H1 (cell line): ENCODE measurements at regions not wholly inside any gene's neighbourhood (a gene's known extent, or its start where the extent isn't known, plus 50 kb on each side); places are given as distances from the start of the nearest gene placed in this dataset.

Source experiments
- CTCF ChIA-PET: fragments of 300-600 bp; sonication (Branson Sonifier 250); formaldehyde crosslinking; loops from one replicate; lab custom pipeline; 2021; ENCODE audit not compliant: partially characterized antibody; lab: Charles Lee
- POLR2A ChIA-PET: fragments of 300-600 bp; sonication (Branson Sonifier 250); formaldehyde crosslinking; loops from one replicate; lab custom pipeline; 2021; ENCODE audit warnings: inconsistent platforms; ENCODE audit not compliant: partially characterized antibody; lab: Charles Lee
- DNase-seq, 2 experiments: peaks; one replicate each; pipeline versions ENCODE4 v3.0.0 to v3.0.0-alpha.2; 2010 to 2022; ENCODE audit warnings: low spot score in 2 of 2, low read depth in 1 of 2, mixed read lengths in 1 of 2
- FAIRE-seq: peaks from 2 replicates; lab custom pipeline; 2011; peaks lifted over from hg19 to GRCh38; lab: Jason Lieb, UNC
- H2AFZ ChIP-seq: 2 replicates; pipeline ENCODE4 v1.8.1; 2012; ENCODE audit warnings: low read length, inconsistent platforms
- H2AK5ac ChIP-seq: 2 replicates; pipeline ENCODE4 v1.6.1; 2013; ENCODE audit warnings: low read depth, low read length
- H2BK120ac ChIP-seq: replicated peaks from 2 replicates; pipeline ENCODE3; 2013; ENCODE audit warnings: low read depth, low read length, inconsistent platforms
- H2BK12ac ChIP-seq: 2 replicates; pipeline ENCODE4 v1.6.1; 2013; ENCODE audit warnings: low read depth, low read length
- H2BK15ac ChIP-seq: 2 replicates; pipeline ENCODE4 v1.6.1; 2013; ENCODE audit warnings: low read length
- H2BK20ac ChIP-seq: 2 replicates; pipeline ENCODE4 v1.6.1; 2013; ENCODE audit warnings: low read length
- H2BK5ac ChIP-seq: 2 replicates; pipeline ENCODE4 v1.6.1; 2013; ENCODE audit warnings: low read depth, low read length
- H3K14ac ChIP-seq: 2 replicates; pipeline ENCODE4 v1.6.1; 2013; ENCODE audit warnings: inconsistent platforms; ENCODE audit not compliant: insufficient read length
- H3K18ac ChIP-seq: 2 replicates; pipeline ENCODE4 v1.6.1; 2013; ENCODE audit warnings: low read length; ENCODE audit errors: extremely low read depth
- H3K23ac ChIP-seq: 2 replicates; pipeline ENCODE4 v1.6.1; 2013; ENCODE audit warnings: inconsistent platforms; ENCODE audit not compliant: insufficient read length
- H3K23me2 ChIP-seq: 2 replicates; pipeline ENCODE4 v1.6.1; 2013; ENCODE audit warnings: low read depth, low read length
- H3K27ac ChIP-seq: 2 replicates; pipeline ENCODE4 v1.6.1; 2011; ENCODE audit warnings: low read depth, low read length, inconsistent platforms
- H3K27me3 ChIP-seq, 4 experiments: replicated peaks in 1 of 4; 1 replicate in 1 of 4; 2 replicates in 3 of 4; pipeline versions ENCODE4 v1.6.1 to v1.8.1; 2011 to 2013; ENCODE audit warnings: low read length in 3 of 4, mild to moderate bottlenecking in 3 of 4, inconsistent platforms in 2 of 4, mixed read lengths in 2 of 4, moderate library complexity in 1 of 4; ENCODE audit not compliant: control insufficient read depth in 3 of 4, insufficient read depth in 3 of 4; ENCODE audit errors: extremely low read depth in 1 of 4
- H3K36me3 ChIP-seq, 4 experiments: 2 replicates each; pipeline versions ENCODE4 v1.6.1 to v1.8.1; 2011 to 2013; ENCODE audit warnings: mild to moderate bottlenecking in 4 of 4, low read length in 3 of 4, moderate library complexity in 2 of 4, control low read depth in 1 of 4, inconsistent platforms in 1 of 4; ENCODE audit not compliant: insufficient read depth in 4 of 4, control insufficient read depth in 2 of 4
- H3K4ac ChIP-seq: replicated peaks from 2 replicates; pipeline ENCODE3; 2013; ENCODE audit warnings: low read length, low read depth, mixed read lengths, inconsistent platforms; ENCODE audit not compliant: insufficient read length
- H3K4me1 ChIP-seq, 4 experiments: replicated peaks in 1 of 4; 1 replicate in 1 of 4; 2 replicates in 3 of 4; pipeline versions ENCODE4 v1.6.1 to v1.8.1; 2011 to 2013; ENCODE audit warnings: low read length in 3 of 4, inconsistent platforms in 2 of 4, mixed read lengths in 1 of 4; ENCODE audit not compliant: insufficient read depth in 4 of 4, control insufficient read depth in 3 of 4
- H3K4me2 ChIP-seq, 2 experiments: 2 replicates each; pipeline versions ENCODE4 v1.6.1 to v1.8.1; 2011 to 2013; ENCODE audit warnings: low read depth in 2 of 2, low read length in 2 of 2, control low read depth in 1 of 2, inconsistent platforms in 1 of 2, mild to moderate bottlenecking in 1 of 2; ENCODE audit not compliant: insufficient read depth in 1 of 2
- H3K4me3 ChIP-seq, 4 experiments: fragments of 200-600, 300-600 bp in 1 of 4; sonication (generic), shearing (Covaris generic), sonication (Bioruptor Twin) in 1 of 4; 2 replicates each; pipeline versions ENCODE4 v1.5.1 to v1.8.1; 2011 to 2016; ENCODE audit warnings: low read length in 4 of 4, low read depth in 3 of 4, control low read depth in 2 of 4, inconsistent platforms in 2 of 4, mild to moderate bottlenecking in 2 of 4, mixed read lengths in 1 of 4, moderate library complexity in 1 of 4; ENCODE audit not compliant: insufficient read depth in 2 of 4; ENCODE audit errors: extremely low read depth in 1 of 4
- H3K56ac ChIP-seq: replicated peaks from 2 replicates; pipeline ENCODE3; 2013; ENCODE audit warnings: low read depth, mild to moderate bottlenecking, mixed read lengths, low read length, inconsistent platforms; ENCODE audit not compliant: insufficient read length
- H3K79me1 ChIP-seq: 2 replicates; pipeline ENCODE4 v1.6.1; 2013; ENCODE audit warnings: low read depth, low read length, control low read depth
- H3K79me2 ChIP-seq, 2 experiments: 2 replicates each; pipeline versions ENCODE4 v1.6.1 to v1.8.1; 2012 to 2013; ENCODE audit warnings: low read length in 2 of 2, mild to moderate bottlenecking in 2 of 2, inconsistent platforms in 1 of 2; ENCODE audit not compliant: insufficient read depth in 2 of 2, control insufficient read depth in 1 of 2
- H3K9ac ChIP-seq, 4 experiments: replicated peaks in 1 of 4; 1 replicate in 1 of 4; 2 replicates in 3 of 4; pipeline versions ENCODE4 v1.6.1 to v1.8.1; 2011 to 2013; ENCODE audit warnings: low read depth in 3 of 4, low read length in 3 of 4, control low read depth in 2 of 4, mild to moderate bottlenecking in 2 of 4, moderate library complexity in 2 of 4, inconsistent platforms in 1 of 4; ENCODE audit errors: extremely low read depth in 1 of 4
- H3K9me3 ChIP-seq, 2 experiments: 2 replicates each; pipeline versions ENCODE4 v1.6.1 to v1.8.1; 2012 to 2013; ENCODE audit warnings: mild to moderate bottlenecking in 2 of 2, moderate library complexity in 2 of 2, control low read depth in 1 of 2, inconsistent platforms in 1 of 2, low read depth in 1 of 2, low read length in 1 of 2, mixed read lengths in 1 of 2; ENCODE audit not compliant: insufficient read depth in 2 of 2
- H4K20me1 ChIP-seq, 2 experiments: replicated peaks in 1 of 2; 2 replicates each; pipeline versions ENCODE3 to v1.8.1; 2011 to 2013; ENCODE audit warnings: inconsistent platforms in 2 of 2, low read length in 2 of 2, mild to moderate bottlenecking in 1 of 2; ENCODE audit not compliant: insufficient read depth in 2 of 2, control insufficient read depth in 1 of 2
- H4K5ac ChIP-seq: 2 replicates; pipeline ENCODE4 v1.6.1; 2013; ENCODE audit warnings: low read length, low read depth, mixed read lengths, inconsistent platforms; ENCODE audit not compliant: insufficient read length
- H4K8ac ChIP-seq: 2 replicates; pipeline ENCODE4 v1.8.0; 2013; ENCODE audit warnings: mild to moderate bottlenecking, moderate library complexity, low read length, inconsistent platforms; ENCODE audit not compliant: insufficient read depth; ENCODE audit errors: extremely low read depth
- H4K91ac ChIP-seq: replicated peaks from 2 replicates; pipeline ENCODE3; 2013; ENCODE audit warnings: low read length, mixed read lengths, inconsistent platforms; ENCODE audit not compliant: insufficient read length
- ATF3 ChIP-seq: IDR thresholded peaks from 2 replicates; pipeline ENCODE4 v1.6.1; 2011; ENCODE audit warnings: low read depth, mild to moderate bottlenecking, low read length; ENCODE audit not compliant: insufficient read depth
- BRCA1 ChIP-seq: IDR thresholded peaks from 2 replicates; pipeline ENCODE4 v1.6.1; 2012; ENCODE audit warnings: low read depth, low read length, improper control_type of control experiment
- CBX8 ChIP-seq: fragments of 300-800, 300-1000 bp; sonication (generic); IDR thresholded peaks from 2 replicates; pipeline ENCODE4 v1.7.1; 2016; ENCODE audit warnings: low read depth, low read length, borderline replicate concordance
- TAF1 ChIP-seq: IDR thresholded peaks from 2 replicates; pipeline ENCODE4 v1.6.1; 2011; ENCODE audit warnings: mild to moderate bottlenecking, low read depth, low read length
- WGBS, 2 experiments: shearing (Covaris generic) in 1 of 2; methylation state at CpG; one replicate each; pipeline versions ENCODE4 v1.1.6 to v1.1.7; 2013 to 2015; ENCODE audit warnings: low lambda C conversion rate in 2 of 2, mixed read lengths in 2 of 2, inconsistent platforms in 1 of 2, low coverage in 1 of 2, missing lambda C conversion rate in 1 of 2; ENCODE audit not compliant: insufficient replicate concordance in 2 of 2, insufficient coverage in 1 of 2, insufficient read length in 1 of 2; ENCODE audit errors: extremely low coverage in 1 of 2, missing lambda C conversion rate in 1 of 2; 5-methylcytosine and 5-hydroxymethylcytosine counted together

GRCh38 chr10:128577958-128578750 lies 451.9 kb upstream of the MKI67 start:
- Histone ChIP-seq H3K23me2 (no peaks in the 10 kb centered on the region; the same call in 1 of the 2 replicates), H4K5ac (no peak overlapping the region), H3K4me1 (peaks cover 0 to 10% (median 4%) of the 10 kb centered on the region in 4 experiments; a peak in 5 of 7 replicates), H2BK12ac (peak overlapping the region; percentile 99), H4K91ac (no peak overlapping the region), H2BK15ac (peak overlapping the region; percentile 88; the same call in 1 of the 2 replicates), H2AK5ac (peak overlapping the region; percentile 86), H4K8ac (no peak overlapping the region), H3K4ac (no peak overlapping the region), H3K56ac (no peak overlapping the region), H3K79me2 (no peaks in the 10 kb centered on the region), H2AFZ (no peak overlapping the region), H3K27ac (no peak overlapping the region), H3K79me1 (no peaks in the 10 kb centered on the region), H3K4me2 (no peak overlapping the region), H3K9ac (no peak overlapping the region), H3K9me3 (no peaks in the 10 kb centered on the region; a peak in 2 of 4 replicates), H3K36me3 (no peaks in the 10 kb centered on the region), H3K27me3 (peaks cover 0 to 3% (median 1%) of the 10 kb centered on the region in 4 experiments; a peak in 4 of 7 replicates), H3K14ac (no peak overlapping the region), H3K4me3 (no peak overlapping the region), H3K23ac (no peak overlapping the region), H2BK20ac (peak overlapping the region; percentile 90; the same call in 1 of the 2 replicates), H4K20me1 (no peaks in the 10 kb centered on the region), H2BK5ac (peak overlapping the region; percentile 68; the same call in 1 of the 2 replicates), H2BK120ac (no peak overlapping the region), H3K18ac (peak overlapping the region; percentile 71)
- ChIA-PET CTCF (interaction anchor here (1.1 kb wide), 1 partner anchor 29 kb away, joined by 3 read pairs; no protein-coding TSS in a partner anchor), POLR2A (interaction anchor here (0.6 kb wide), 1 partner anchor 748 kb away, joined by 3 read pairs; no protein-coding TSS in a partner anchor)
- FAIRE-seq (peak; percentile 19), DNase-seq (no peak)
- 91% methylated on average over 13 of the region's 13 CpGs; no CpG with 5 or more reads in 1 of the 2 experiments for WGBS, 2 experiments
- TF ChIP-seq CBX8 (no peak), TAF1 (no peak), ATF3 (no peak), BRCA1 (no peak)
